T-helper 1 cell (primary cell): ENCODE measurements at regions not wholly inside any gene's neighbourhood (a gene's known extent, or its start where the extent isn't known, plus 50 kb on each side); places are given as distances from the start of the nearest gene placed in this dataset.

Experiments used
- DNase-seq, 5 donors: peaks; one replicate each; pipeline ENCODE4 v3.0.0-alpha.2; 2012 to 2020

- no peak for DNase-seq
Observed at GRCh38 chr3:161156936-161157335, 51.8 kb upstream of the B3GALNT1 start.

- DNase-seq, result no peak
Observed at GRCh38 chr3:161161603-161162002, 56.5 kb upstream of the B3GALNT1 start.

GRCh38 chr3:161163297-161163696 is 57.8 kb upstream of the NMD3 start:
- DNase-seq, result peak in 1 of 5 donors; percentile 29

GRCh38 chr3:161166051-161166450 is 55.1 kb upstream of the NMD3 start:
- no peak for DNase-seq

- DNase-seq, result no peak
Observed at GRCh38 chr3:161171113-161171512, 50.0 kb upstream of the NMD3 start.
